SJSA1 (cell line): ENCODE measurements at regions not wholly inside any gene's neighbourhood (a gene's known extent, or its start where the extent isn't known, plus 50 kb on each side); places are given as distances from the start of the nearest gene placed in this dataset.
"Not testable (repeated sequence)": the region's sequence is repeated elsewhere in the genome, so short reads cannot be mapped to it uniquely, and the experiment has no call there.

ENCODE experiments used
- DNase-seq, 2 experiments: peaks; one replicate each; pipeline ENCODE4 v3.0.0-alpha.2; 2015 to 2020; ENCODE audit warnings: low spot score in 2 of 2, low read depth in 1 of 2
- H3K27ac ChIP-seq: fragments of 250-450 bp; sonication (Bioruptor Pico); 2 replicates; pipeline ENCODE4 v1.5.1; 2020; ENCODE audit warnings: mild to moderate bottlenecking, moderate library complexity
- H3K27me3 ChIP-seq: fragments of 250-450 bp; sonication (Bioruptor Pico); replicated peaks from 2 replicates; pipeline ENCODE4 v1.5.1; 2020; ENCODE audit warnings: mild to moderate bottlenecking, moderate library complexity
- H3K36me3 ChIP-seq: fragments of 250-450 bp; sonication (Bioruptor Pico); 2 replicates; pipeline ENCODE4 v1.5.1; 2020; ENCODE audit warnings: mild to moderate bottlenecking
- H3K4me1 ChIP-seq: fragments of 250-450 bp; sonication (Bioruptor Pico); replicated peaks from 2 replicates; pipeline ENCODE4 v1.6.1; 2021; ENCODE audit warnings: mild to moderate bottlenecking
- H3K4me3 ChIP-seq: fragments of 250-450 bp; sonication (Bioruptor Pico); 2 replicates; pipeline ENCODE4 v1.5.1; 2020; ENCODE audit warnings: mild to moderate bottlenecking
- H3K9me3 ChIP-seq: fragments of 250-450 bp; sonication (Bioruptor Pico); replicated peaks from 2 replicates; pipeline ENCODE4 v1.5.1; 2020; ENCODE audit warnings: mild to moderate bottlenecking

DNA sequence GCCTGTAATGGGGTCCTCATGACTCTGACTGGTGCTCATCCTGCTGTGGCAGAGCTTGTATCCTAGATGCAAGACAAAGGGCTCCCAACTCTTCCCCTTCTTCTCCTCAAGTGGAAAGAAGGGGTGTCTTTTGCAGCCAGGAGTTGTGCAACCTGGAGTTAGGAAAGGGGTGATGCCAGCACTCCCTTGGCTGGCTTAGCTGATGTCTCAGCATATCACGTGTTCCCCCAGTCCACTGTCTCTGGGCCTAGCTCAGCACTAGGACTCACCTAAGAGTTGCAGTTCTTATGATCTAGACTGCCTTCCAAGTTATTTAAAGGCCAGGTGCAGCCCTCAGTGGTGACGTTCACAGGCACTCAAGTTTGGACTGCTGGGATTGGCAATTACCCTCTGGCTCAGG, 146.2 kb upstream of the GORAB start:
- H3K4me3 ChIP-seq, result no peak overlapping the region

GRCh38 chr1:170388489-170388888, 143.5 kb upstream of the GORAB start:
- no peaks in the 10 kb centered on the region; the same call in 1 of the 2 replicates for H3K9me3 ChIP-seq
- DNase-seq, result no peak
- no peaks in the 10 kb centered on the region for H3K36me3 ChIP-seq
- no peaks in the 10 kb centered on the region for H3K4me1 ChIP-seq
- no peak overlapping the region for H3K4me3 ChIP-seq
- no peaks in the 10 kb centered on the region for H3K27me3 ChIP-seq
- no peak overlapping the region for H3K27ac ChIP-seq

More for the DNA sequence above, 146.2 kb upstream of the GORAB start:
- H3K27me3 ChIP-seq, result no peaks in the 10 kb centered on the region
- no peaks in the 10 kb centered on the region; the same call in 1 of the 2 replicates for H3K9me3 ChIP-seq
- no peak for DNase-seq
- no peak overlapping the region for H3K27ac ChIP-seq
- H3K4me1 ChIP-seq, result no peaks in the 10 kb centered on the region
- H3K36me3 ChIP-seq, result no peaks in the 10 kb centered on the region

GRCh38 chr1:170395149-170395548, 136.8 kb upstream of the GORAB start:
- Histone ChIP-seq H3K27ac (no peak overlapping the region), H3K27me3 (no peaks in the 10 kb centered on the region), H3K9me3 (no peaks in the 10 kb centered on the region), H3K4me1 (no peaks in the 10 kb centered on the region), H3K4me3 (no peak overlapping the region), H3K36me3 (no peaks in the 10 kb centered on the region)
- DNase-seq, result no peak

DNA sequence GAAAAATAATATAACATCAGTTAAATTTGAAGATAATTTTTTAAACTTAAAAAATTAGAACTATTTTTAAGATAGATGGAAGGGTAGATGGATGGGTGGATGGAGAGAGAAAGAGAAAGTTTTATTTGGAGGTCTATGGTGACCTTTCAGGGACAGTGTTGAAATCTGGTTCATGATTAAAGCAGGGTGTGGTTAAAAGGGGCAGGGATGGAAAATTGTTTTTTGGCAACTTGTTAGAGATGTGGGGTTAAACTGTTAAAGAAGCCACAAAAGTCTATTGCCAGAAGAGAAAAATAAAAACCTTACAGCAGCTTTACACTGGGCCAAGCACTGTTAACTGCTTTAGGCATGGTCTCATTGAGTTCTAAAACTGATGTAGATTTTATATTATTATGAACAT, 134.9 kb upstream of the GORAB start:
- Histone ChIP-seq H3K4me3 (no peak overlapping the region), H3K36me3 (no peaks in the 10 kb centered on the region), H3K27ac (no peak overlapping the region), H3K9me3 (no peaks in the 10 kb centered on the region), H3K27me3 (no peaks in the 10 kb centered on the region), H3K4me1 (no peaks in the 10 kb centered on the region)
- DNase-seq, result no peak

DNA sequence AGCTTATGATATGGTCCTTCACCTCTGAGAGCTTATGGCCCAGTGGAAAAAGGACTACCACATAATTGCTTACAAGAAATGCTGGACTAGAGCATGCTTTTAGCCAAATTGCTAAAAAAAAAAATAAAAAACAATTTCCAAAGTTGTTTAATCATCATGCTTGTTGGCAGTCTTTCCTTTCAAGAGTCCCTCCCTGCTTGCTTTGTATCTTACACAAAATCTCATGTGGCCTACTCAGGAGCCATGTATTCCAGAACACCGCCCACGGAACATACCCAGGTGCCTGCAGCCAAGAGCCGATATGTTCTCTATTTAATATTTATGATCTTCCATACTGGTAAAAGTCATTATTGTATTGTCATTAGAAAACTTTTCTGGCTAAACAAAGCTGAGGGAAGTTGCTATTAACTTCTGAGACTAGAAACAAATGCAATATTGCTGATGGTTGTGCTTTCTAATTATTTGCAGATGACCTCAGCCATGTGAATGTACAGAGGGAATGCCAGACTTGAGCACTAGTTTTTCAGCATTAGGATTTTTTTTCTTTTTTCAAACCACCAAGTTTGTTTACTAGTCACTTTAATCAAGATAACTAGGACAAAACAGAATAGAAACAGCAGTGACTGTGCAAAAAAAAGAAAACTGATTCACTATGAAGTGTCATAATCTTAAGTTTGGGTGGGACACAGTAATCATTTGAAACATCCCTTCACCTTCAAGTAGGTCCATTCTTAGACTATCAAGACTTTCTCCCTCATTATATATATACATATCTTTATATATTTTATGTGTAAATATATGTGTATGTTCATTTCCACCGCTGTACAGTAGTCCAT, 129.3 kb upstream of the GORAB start:
- Histone ChIP-seq H3K9me3 (no peaks in the 10 kb centered on the region), H3K27ac (no peak overlapping the region), H3K27me3 (no peaks in the 10 kb centered on the region), H3K4me3 (no peak overlapping the region), H3K4me1 (no peaks in the 10 kb centered on the region), H3K36me3 (no peaks in the 10 kb centered on the region)
- no peak for DNase-seq

DNA sequence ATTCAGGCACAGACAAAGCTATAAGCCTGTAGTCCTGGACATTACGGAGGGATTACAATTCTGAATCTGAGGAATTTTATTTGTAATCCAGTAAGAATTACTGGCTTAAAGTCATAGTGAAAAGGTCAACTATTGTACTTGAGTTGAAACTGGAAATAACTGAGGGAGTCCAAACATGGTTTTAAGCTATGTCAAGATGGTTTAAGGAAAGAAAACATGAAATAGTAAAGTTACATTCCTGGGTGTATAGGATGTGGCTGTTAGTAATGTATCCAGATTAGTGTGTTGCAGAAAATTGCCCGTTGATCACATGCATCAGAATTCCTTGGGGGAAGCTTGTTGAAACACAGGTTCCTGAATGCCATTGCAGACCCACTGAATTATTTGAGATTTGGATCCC, 124.8 kb upstream of the GORAB start:
- no peaks in the 10 kb centered on the region for H3K9me3 ChIP-seq
- no peaks in the 10 kb centered on the region for H3K27me3 ChIP-seq
- no peak for DNase-seq
- no peaks in the 10 kb centered on the region for H3K4me1 ChIP-seq
- H3K36me3 ChIP-seq, result no peaks in the 10 kb centered on the region
- H3K27ac ChIP-seq, result no peak overlapping the region
- no peak overlapping the region for H3K4me3 ChIP-seq

- DNase-seq, result no peak
- Histone ChIP-seq H3K9me3 (no peaks in the 10 kb centered on the region), H3K36me3 (no peaks in the 10 kb centered on the region), H3K4me3 (no peak overlapping the region), H3K4me1 (no peaks in the 10 kb centered on the region), H3K27me3 (no peaks in the 10 kb centered on the region), H3K27ac (no peak overlapping the region)
These were observed 124.4 kb upstream of the GORAB start for GRCh38 chr1:170407581-170407980.

DNA sequence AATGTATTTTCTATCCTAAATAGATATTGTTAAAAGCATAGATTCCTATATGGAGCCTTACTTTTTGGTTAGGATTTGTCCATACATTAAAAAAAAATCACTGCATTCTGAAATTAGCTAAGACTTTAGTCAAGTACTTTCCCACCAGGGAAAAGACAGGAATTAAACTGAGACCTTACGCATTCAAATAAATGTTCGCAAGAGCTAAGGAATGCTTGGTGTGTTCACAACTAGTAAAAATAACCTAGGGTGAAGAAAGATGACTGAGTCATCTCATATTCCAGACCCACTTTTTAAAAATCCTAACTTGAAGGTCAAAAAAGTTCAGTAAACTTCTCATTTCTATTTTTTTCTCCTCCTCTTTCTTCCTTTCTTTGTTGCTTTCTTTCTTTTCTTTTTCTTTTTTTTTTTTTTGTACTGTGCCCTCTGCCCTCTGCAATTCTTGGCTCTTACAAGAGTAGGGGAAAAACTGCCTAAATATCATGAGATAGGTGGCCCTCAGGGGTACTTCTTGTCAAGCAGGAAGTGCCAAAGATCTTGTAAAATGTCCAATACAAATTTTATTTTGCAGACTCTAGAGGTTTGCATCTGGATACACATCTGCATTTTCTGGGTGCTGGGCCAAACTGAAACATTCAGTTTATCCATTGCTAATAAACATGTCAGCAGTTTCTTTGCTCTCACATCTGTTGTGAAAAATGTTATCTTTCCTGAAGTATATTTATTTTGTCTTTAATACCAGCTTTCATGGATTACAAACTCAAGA, 121.4 kb upstream of the GORAB start:
- no peaks in the 10 kb centered on the region for H3K4me1 ChIP-seq
- H3K4me3 ChIP-seq, result no peak overlapping the region
- no peaks in the 10 kb centered on the region for H3K9me3 ChIP-seq
- no peak overlapping the region for H3K27ac ChIP-seq
- no peak for DNase-seq
- H3K36me3 ChIP-seq, result no peaks in the 10 kb centered on the region
- no peaks in the 10 kb centered on the region for H3K27me3 ChIP-seq

DNA sequence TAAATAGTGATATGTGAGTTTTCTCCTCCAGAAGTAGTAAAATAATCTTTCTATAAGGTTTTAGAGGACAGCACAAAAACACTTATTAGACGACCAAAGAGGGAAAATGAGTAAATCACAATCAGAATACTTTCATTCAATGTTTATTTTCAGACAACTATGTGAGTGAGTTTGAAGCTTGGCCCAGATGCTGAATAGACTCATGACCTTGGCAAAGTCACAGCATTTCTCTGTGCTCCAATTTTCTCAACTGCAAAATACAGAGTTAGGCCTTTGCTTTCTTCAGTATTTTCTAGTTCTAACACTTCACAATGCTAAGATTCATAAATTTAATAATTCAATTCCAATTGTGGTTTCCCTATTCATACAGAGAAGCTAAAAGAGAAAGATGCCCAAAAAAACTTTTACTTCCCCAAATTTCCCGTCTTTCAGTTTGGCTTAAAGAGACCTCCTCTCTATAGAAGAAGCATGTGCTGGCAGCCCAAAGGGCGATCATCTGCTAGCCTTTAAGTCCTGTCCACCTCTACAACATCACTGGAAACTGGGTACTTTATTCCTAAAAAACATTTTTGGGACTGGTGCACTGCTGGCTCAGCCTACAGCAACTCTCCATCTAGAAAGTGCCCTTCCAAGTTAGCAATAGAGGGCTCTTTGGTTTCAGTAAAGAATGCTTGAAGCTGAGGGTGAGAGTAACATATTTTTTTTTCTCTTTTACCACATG, 116.8 kb upstream of the GORAB start:
- Histone ChIP-seq H3K9me3 (no peaks in the 10 kb centered on the region), H3K27ac (no peak overlapping the region)
- no peak for DNase-seq

GRCh38 chr1:170415710-170416372, 116.1 kb upstream of the GORAB start:
- Histone ChIP-seq H3K4me3 (no peak overlapping the region), H3K27me3 (no peaks in the 10 kb centered on the region), H3K27ac (no peak overlapping the region), H3K9me3 (no peaks in the 10 kb centered on the region), H3K36me3 (no peaks in the 10 kb centered on the region), H3K4me1 (no peaks in the 10 kb centered on the region)
- DNase-seq, result no peak

More for the DNA sequence above, 116.8 kb upstream of the GORAB start:
- Histone ChIP-seq H3K4me1 (no peaks in the 10 kb centered on the region), H3K27me3 (no peaks in the 10 kb centered on the region), H3K4me3 (no peak overlapping the region), H3K36me3 (no peaks in the 10 kb centered on the region)

DNA sequence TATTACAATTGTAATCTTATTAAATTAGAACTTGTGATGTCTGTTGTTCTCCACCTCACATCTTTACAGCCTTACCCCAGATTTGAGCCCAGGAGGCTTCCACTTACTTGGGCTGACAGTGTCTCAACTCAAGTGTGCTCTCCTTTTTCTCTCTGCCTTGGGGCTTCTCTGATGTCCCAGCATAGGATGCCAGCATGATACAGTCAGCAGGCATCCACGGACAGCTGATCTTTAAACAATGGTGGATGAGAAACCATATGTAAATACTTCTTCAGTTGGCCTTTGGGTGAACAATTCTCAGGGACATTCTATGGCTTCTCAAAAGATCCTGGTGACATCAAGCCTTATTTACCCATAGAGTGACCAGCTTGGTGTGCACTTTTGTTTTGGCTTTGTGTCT, 107.6 kb upstream of the GORAB start:
- no peaks in the 10 kb centered on the region for H3K9me3 ChIP-seq
- H3K4me1 ChIP-seq, result no peaks in the 10 kb centered on the region
- DNase-seq, result no peak
- H3K4me3 ChIP-seq, result no peak overlapping the region
- no peaks in the 10 kb centered on the region for H3K27me3 ChIP-seq
- H3K27ac ChIP-seq, result no peak overlapping the region
- H3K36me3 ChIP-seq, result no peaks in the 10 kb centered on the region

DNA sequence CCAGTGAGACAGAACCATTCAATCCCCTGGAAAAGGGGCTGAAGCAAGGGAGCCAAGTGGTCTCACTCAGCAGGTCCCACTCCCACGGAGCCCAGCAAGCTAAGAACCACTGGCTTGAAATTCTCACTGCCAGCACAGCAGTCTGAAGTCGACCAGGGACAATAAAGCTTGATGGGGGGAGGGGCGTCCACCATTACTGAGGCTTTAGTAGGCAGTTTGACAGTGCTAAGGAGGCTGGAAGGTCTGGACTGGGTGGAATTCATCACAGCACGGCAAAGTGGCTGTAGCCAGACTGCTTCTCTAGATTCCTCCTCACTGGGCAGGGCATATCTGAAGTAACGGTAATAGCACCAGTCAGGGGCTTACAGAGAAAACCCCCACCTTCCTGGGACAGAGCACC, 105.4 kb upstream of the GORAB start:
- H3K27me3 ChIP-seq, result no peaks in the 10 kb centered on the region
- H3K9me3 ChIP-seq, result no peaks in the 10 kb centered on the region
- no peaks in the 10 kb centered on the region for H3K4me1 ChIP-seq
- no peak overlapping the region for H3K4me3 ChIP-seq
- no peak overlapping the region for H3K27ac ChIP-seq
- DNase-seq, result no peak
- no peaks in the 10 kb centered on the region for H3K36me3 ChIP-seq

DNA sequence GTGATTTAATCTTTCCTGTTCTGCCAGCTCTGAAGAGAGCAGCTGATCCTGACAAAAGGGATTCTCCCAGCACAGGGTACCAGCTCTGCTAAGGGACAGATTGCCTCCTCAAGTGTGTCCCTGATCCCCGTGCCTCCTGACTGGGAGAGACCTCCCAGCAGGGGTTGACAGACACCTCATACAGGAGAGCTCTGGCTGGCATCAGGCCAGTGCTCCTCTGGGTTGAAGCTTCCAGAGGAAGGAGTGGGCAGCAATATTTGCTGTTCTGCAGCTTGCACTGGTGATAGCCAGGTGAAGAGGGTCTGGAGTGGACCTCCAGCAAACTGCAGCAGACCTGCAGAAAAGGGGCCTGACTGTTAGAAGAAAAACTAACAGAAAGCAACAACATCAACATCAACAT, 105.0 kb upstream of the GORAB start:
- H3K36me3 ChIP-seq, H3K4me1 ChIP-seq, H3K27ac ChIP-seq, DNase-seq, H3K4me3 ChIP-seq, H3K9me3 ChIP-seq, H3K27me3 ChIP-seq: not testable (repeated sequence)
